ENCODE measurements at regions not wholly inside any gene's neighbourhood (a gene's known extent, or its start where the extent isn't known, plus 50 kb on each side); places are given as distances from the start of the nearest gene placed in this dataset.
"Not testable (repeated sequence)": the region's sequence is repeated elsewhere in the genome, so short reads cannot be mapped to it uniquely, and the experiment has no call there.

- DNase-seq (ENCODE audit: low spot score): no peak
Observed at GRCh38 chr2:8438476-8438875, 243.4 kb upstream of the ID2 start.

- no peak for DNase-seq (ENCODE audit: low spot score)
Observed at GRCh38 chr2:8438996-8439395, 242.9 kb upstream of the ID2 start.

- no peak for DNase-seq (ENCODE audit: low spot score)
Observed at GRCh38 chr2:8440029-8440778, 241.7 kb upstream of the ID2 start.

- DNase-seq (ENCODE audit: low spot score): no peak
Observed at GRCh38 chr2:8441371-8441770, 240.5 kb upstream of the ID2 start.

- DNase-seq (ENCODE audit: low spot score): no peak
Observed at GRCh38 chr2:8441986-8442385, 239.9 kb upstream of the ID2 start.

GRCh38 chr2:8442833-8443486 lies 238.9 kb upstream of the ID2 start:
- no peak for DNase-seq (ENCODE audit: low spot score)

- DNase-seq (ENCODE audit: low spot score): no peak
Observed at GRCh38 chr2:8445580-8445979, 236.3 kb upstream of the ID2 start.

- not testable (repeated sequence) for DNase-seq (ENCODE audit: low spot score)
Observed at GRCh38 chr2:8446751-8447150, 235.1 kb upstream of the ID2 start.

- DNase-seq (ENCODE audit: low spot score): no peak
Observed at GRCh38 chr2:8447610-8448221, 234.1 kb upstream of the ID2 start.

GRCh38 chr2:8448824-8449556 lies 232.9 kb upstream of the ID2 start:
- DNase-seq (ENCODE audit: low spot score): no peak

- no peak for DNase-seq (ENCODE audit: low spot score)
Observed at GRCh38 chr2:8451273-8451672, 230.6 kb upstream of the ID2 start.

- no peak for DNase-seq (ENCODE audit: low spot score)
Observed at GRCh38 chr2:8452296-8452695, 229.6 kb upstream of the ID2 start.

- DNase-seq (ENCODE audit: low spot score): no peak
Observed at GRCh38 chr2:8452979-8453903, 228.6 kb upstream of the ID2 start.

GRCh38 chr2:8453904-8454302 lies 228.0 kb upstream of the ID2 start:
- DNase-seq (ENCODE audit: low spot score): no peak

GRCh38 chr2:8454797-8455196 lies 227.1 kb upstream of the ID2 start:
- peak; percentile 66 for DNase-seq (ENCODE audit: low spot score)

GRCh38 chr2:8455236-8456150 lies 226.4 kb upstream of the ID2 start:
- DNase-seq (ENCODE audit: low spot score): no peak

- DNase-seq (ENCODE audit: low spot score): peak; percentile 85
Observed at GRCh38 chr2:8456151-8457091, 225.4 kb upstream of the ID2 start.

GRCh38 chr2:8457092-8457481 lies 224.8 kb upstream of the ID2 start:
- no peak for DNase-seq (ENCODE audit: low spot score)
